ENCODE measurements at regions not wholly inside any gene's neighbourhood (a gene's known extent, or its start where the extent isn't known, plus 50 kb on each side); places are given as distances from the start of the nearest gene placed in this dataset.

DNA sequence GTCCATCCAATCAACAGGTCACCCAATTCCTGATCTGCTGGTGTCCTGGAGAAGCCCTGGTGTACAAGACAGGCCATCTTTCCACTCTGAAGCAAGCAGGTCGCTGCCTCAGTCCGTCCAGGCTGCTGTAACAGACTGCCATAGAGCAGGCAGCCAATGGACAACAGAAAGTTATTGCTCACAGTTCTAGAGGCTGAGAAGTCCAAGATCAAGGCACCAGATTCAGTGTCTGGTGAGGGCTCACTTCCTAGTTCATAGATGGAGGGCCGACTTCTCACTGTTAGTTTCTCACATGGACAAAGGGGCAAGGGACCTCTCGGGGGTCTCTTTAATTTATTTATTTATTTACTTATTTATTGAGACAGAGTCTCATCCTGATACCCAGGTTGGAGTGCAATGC, 74.8 kb downstream of the CD24 start:
- Histone ChIP-seq H3K36me3 (ENCODE audit: insufficient read depth, low read depth, low read length) (peaks cover 11% of the 10 kb centered on the region; the same call in 1 of the 2 replicates), H3K4me1 (ENCODE audit: insufficient read depth, low read length) (peaks cover 13% of the 10 kb centered on the region; the same call in 1 of the 2 replicates), H3K27me3 (ENCODE audit: insufficient read depth, low read length) (no peaks in the 10 kb centered on the region), H3K9ac (ENCODE audit: low read depth, low read length) (no peak overlapping the region), H3K4me3 (ENCODE audit: low read length) (no peak overlapping the region), H3K27ac (ENCODE audit: low read length) (no peak overlapping the region), H3K9me3 (ENCODE audit: insufficient read depth, low read depth, low read length) (peaks cover 42% of the 10 kb centered on the region)

DNA sequence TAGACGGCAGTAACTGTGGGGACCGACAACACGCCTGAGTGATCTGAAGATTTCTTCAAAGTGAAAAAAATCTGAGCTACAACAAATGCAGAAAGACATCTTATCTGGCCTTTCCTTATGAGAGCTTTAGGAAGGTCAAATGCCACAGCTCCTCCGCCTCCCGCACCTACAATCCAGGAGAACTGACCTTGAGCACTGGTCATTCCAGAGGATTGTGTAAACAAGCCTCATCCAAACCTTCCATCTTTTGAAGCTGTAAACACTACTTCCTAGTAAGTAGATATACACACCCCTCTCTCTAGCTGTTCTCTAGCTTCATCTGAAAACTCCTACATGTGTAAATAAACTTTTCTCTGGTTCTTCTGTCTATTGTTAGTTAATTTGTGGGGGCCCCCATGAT, 76.9 kb downstream of the CD24 start:
- Histone ChIP-seq H3K4me1 (ENCODE audit: insufficient read depth, low read length) (peaks cover 13% of the 10 kb centered on the region; the same call in 1 of the 2 replicates), H3K27ac (ENCODE audit: low read length) (no peak overlapping the region), H3K36me3 (ENCODE audit: insufficient read depth, low read depth, low read length) (peaks cover 11% of the 10 kb centered on the region; the same call in 1 of the 2 replicates), H3K9me3 (ENCODE audit: insufficient read depth, low read depth, low read length) (peaks cover 33% of the 10 kb centered on the region), H3K9ac (ENCODE audit: low read depth, low read length) (no peak overlapping the region), H3K4me3 (ENCODE audit: low read length) (no peak overlapping the region), H3K27me3 (ENCODE audit: insufficient read depth, low read length) (no peaks in the 10 kb centered on the region)

DNA sequence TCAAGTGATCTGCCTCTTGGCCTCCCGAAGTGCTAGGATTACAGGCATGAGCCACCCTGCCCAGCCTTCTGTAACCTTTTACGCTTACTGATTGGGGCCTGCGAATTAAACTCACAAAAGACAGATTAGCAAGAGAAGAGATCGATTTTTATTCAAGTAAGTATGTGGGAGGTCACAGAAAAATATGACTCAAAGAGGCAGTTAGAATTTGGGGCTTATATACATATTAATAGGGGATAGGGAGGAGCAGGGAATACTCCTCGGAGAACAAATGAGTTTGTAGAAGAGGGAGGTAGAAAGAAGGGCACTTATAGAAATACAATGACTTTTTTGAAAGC, 78.9 kb downstream of the CD24 start:
- Histone ChIP-seq H3K9ac (ENCODE audit: low read depth, low read length) (peak overlapping the region; percentile 47; the same call in 1 of the 2 replicates), H3K4me3 (ENCODE audit: low read length) (peak overlapping the region; percentile 36; the same call in 1 of the 2 replicates), H3K27me3 (ENCODE audit: insufficient read depth, low read length) (no peaks in the 10 kb centered on the region), H3K36me3 (ENCODE audit: insufficient read depth, low read depth, low read length) (0 out of 2 replicates have a peak, but pooled peaks cover 1% of the 10 kb centered on the region), H3K27ac (ENCODE audit: low read length) (no peak overlapping the region), H3K9me3 (ENCODE audit: insufficient read depth, low read depth, low read length) (peaks cover 14% of the 10 kb centered on the region), H3K4me1 (ENCODE audit: insufficient read depth, low read length) (peaks cover 13% of the 10 kb centered on the region; the same call in 1 of the 2 replicates)

DNA sequence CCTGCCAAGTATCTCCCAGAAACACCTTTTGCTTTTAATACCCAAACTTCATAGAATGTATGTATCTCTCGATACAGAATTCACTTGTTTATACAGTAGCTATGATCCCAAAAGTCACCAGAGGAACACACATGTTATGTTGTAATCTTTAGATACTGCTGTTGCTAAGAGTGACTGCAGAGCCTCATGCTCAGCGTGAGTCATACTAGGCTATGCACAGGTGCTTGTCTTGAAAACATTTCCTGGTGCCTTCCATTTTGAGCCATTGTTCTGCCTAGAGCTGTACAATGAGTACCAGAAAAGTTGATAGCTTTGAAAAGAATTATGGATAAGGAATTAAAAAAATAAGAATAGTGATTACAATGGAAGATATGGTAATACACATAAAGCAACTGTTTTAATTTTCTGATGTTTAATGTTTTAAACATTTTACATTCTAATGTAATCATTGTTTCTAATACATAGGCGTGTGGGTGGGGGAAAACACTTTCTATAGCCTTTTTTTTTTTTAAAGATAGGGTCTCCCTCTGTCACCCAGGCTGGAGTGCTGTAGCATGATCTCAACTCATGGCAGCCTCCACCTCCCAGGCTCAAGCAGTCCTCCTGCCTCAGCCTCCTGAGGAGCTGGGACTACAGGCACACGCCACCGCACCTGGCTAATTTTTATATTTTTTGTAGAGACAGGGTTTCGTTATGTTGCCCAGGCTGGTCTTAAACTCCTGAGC, 79.4 kb downstream of the CD24 start:
- Histone ChIP-seq H3K36me3 (ENCODE audit: insufficient read depth, low read depth, low read length) (no peaks in the 10 kb centered on the region), H3K9me3 (ENCODE audit: insufficient read depth, low read depth, low read length) (peaks cover 9% of the 10 kb centered on the region), H3K4me1 (ENCODE audit: insufficient read depth, low read length) (peaks cover 13% of the 10 kb centered on the region; the same call in 1 of the 2 replicates), H3K27me3 (ENCODE audit: insufficient read depth, low read length) (no peaks in the 10 kb centered on the region), H3K4me3 (ENCODE audit: low read length) (no peak overlapping the region), H3K27ac (ENCODE audit: low read length) (no peak overlapping the region), H3K9ac (ENCODE audit: low read depth, low read length) (no peak overlapping the region; the same call in 1 of the 2 replicates)

DNA sequence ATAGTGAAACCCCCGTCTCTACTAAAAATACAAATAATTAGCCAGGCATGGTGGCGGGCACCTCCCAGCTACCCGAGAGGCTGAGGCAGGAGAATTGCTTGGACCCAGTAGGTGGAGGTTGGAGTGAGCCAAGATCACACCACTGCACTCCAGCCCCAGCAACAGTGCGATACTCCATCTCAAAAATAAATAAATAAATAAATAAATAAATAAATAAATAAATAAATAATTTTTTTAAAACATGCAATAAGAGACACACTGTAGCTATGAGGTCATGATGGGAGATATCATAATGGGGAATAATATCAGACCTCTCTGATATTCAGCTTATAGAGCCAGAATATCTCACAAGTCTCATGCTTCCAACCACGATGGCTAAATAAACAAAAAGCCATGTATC, 82.3 kb downstream of the CD24 start:
- H3K27me3 ChIP-seq (ENCODE audit: insufficient read depth, low read length): no peaks in the 10 kb centered on the region
- peaks cover 17% of the 10 kb centered on the region for H3K4me1 ChIP-seq (ENCODE audit: insufficient read depth, low read length)
- H3K36me3 ChIP-seq (ENCODE audit: insufficient read depth, low read depth, low read length): no peaks in the 10 kb centered on the region
- no peak overlapping the region for H3K27ac ChIP-seq (ENCODE audit: low read length)
- H3K9me3 ChIP-seq (ENCODE audit: insufficient read depth, low read depth, low read length): no peaks in the 10 kb centered on the region
- no peak overlapping the region for H3K9ac ChIP-seq (ENCODE audit: low read depth, low read length)
- H3K4me3 ChIP-seq (ENCODE audit: low read length): no peak overlapping the region

DNA sequence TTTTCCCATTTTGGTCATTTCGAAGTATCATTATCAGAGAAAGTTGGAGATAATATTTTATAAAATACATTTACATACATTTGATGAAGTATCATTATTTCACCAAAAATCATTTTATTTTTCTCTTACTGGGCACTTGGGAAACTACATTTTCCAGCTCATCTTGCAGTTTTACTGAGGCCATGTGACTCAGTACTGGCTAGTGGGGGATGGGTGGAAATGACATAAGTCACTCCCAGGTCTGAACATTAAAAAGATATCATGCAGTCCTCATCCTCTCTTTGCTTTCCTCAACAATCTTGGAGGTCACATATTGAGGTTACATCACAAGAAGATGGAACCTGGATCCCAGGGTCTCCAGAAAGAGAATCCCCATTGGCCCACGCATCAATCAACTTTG, 84.1 kb downstream of the CD24 start:
- H3K4me1 ChIP-seq (ENCODE audit: insufficient read depth, low read length): peaks cover 27% of the 10 kb centered on the region
- no peaks in the 10 kb centered on the region for H3K27me3 ChIP-seq (ENCODE audit: insufficient read depth, low read length)
- H3K27ac ChIP-seq (ENCODE audit: low read length): no peak overlapping the region
- H3K9me3 ChIP-seq (ENCODE audit: insufficient read depth, low read depth, low read length): no peaks in the 10 kb centered on the region
- no peak overlapping the region for H3K4me3 ChIP-seq (ENCODE audit: low read length)
- no peaks in the 10 kb centered on the region for H3K36me3 ChIP-seq (ENCODE audit: insufficient read depth, low read depth, low read length)
- no peak overlapping the region for H3K9ac ChIP-seq (ENCODE audit: low read depth, low read length)

DNA sequence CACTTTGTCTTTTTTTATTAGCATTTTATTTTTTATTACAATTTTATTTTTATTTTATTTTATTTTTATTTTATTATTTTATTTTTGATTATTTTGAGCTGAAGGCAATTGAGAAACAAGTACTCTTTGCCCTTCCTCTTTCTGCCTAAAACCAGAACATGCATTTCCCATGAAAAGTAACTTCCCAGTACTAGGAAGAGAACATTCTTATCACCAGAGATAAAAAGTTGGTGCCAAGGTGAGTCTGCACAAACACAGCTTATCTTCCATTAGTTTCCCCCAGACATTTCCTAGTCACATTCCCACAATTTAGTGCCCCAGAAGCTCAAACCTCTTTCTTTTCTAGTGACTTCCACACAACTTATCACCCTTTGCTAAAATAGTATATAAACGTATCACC, 84.8 kb downstream of the CD24 start:
- no peak overlapping the region for H3K4me3 ChIP-seq (ENCODE audit: low read length)
- H3K27ac ChIP-seq (ENCODE audit: low read length): no peak overlapping the region
- no peaks in the 10 kb centered on the region for H3K9me3 ChIP-seq (ENCODE audit: insufficient read depth, low read depth, low read length)
- no peak overlapping the region for H3K9ac ChIP-seq (ENCODE audit: low read depth, low read length)
- H3K4me1 ChIP-seq (ENCODE audit: insufficient read depth, low read length): peaks cover 25% of the 10 kb centered on the region
- no peaks in the 10 kb centered on the region for H3K27me3 ChIP-seq (ENCODE audit: insufficient read depth, low read length)
- H3K36me3 ChIP-seq (ENCODE audit: insufficient read depth, low read depth, low read length): no peaks in the 10 kb centered on the region

DNA sequence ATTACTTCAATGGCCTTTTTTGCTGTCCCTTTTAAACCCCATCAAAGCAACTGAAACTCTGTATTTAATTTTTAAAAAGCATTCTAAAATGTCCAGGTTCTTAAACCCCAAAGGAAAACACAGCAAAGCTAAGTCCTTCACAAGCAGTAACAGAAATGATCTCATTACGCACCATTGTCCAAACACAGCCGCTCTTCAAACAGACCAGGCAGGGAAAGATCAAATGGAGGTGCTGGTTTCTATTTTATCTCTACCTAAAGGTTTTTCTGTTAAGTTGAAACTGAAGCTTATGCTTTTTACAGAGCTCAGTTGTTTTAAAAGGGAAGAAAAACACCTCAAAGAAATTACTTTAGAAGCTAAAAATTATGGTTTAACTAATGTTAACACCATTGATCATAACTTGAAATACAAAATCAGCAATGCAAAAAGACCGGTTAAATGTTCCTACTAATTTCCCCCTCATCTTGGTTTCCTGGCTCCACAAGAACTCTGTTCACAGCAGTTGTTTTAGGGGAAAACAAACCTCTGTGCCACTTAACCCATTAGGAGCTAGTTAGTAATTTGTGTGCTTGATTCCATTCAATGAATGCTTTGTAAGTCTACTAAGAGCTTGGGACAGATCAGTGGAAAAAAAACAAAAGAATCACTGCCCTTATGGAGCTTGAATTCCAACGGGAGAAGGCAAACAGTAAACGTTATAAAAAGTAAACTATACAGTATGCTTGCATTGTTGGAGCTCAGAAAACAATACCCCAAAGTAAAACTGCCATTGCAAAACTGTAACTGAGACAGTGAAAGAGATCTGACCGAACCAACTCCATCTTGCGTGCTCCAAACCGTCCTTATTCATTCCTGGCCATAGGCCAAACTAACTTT, 87.4 kb downstream of the CD24 start:
- H3K4me3 ChIP-seq (ENCODE audit: low read length): peak overlapping the region; percentile 43

DNA sequence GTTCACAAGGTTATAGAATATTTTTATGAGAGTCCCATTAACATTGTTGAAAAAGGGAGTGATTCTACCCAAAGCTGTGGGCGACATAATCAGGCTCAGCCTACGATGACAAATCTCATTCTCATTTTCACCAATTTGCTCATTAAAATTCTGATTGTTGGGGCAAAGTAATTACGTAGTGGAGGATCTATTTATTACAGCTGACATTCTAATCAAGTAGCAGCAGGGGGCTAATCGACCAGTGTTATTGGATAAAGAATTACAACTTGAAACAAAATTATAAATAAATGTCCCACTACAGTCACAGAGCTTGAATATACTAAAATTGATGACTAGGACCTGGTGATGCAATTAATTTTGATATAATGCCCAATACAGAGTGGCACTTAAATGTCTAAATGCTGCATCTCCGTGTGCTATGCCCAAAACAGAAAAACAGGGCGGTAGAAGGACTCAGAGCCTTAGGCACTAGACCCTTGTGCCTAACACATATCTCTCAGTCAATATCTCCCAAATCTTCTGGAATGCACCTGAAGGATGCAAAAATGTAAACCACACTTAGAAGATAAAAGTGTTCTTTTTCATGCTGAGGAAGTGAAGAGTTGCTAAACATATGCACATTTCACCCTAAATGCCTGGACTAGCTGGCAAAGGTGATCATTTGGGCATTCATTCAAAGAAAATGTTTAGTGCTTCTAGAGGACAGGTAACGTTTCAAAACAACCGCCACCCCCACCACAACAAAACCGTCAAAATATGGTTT, 88.3 kb downstream of the CD24 start:
- no peaks in the 10 kb centered on the region for H3K27me3 ChIP-seq (ENCODE audit: insufficient read depth, low read length)
- H3K27ac ChIP-seq (ENCODE audit: low read length): peak overlapping the region; percentile 70
- no peaks in the 10 kb centered on the region for H3K36me3 ChIP-seq (ENCODE audit: insufficient read depth, low read depth, low read length)
- H3K9ac ChIP-seq (ENCODE audit: low read depth, low read length): peak overlapping the region; percentile 56; the same call in 1 of the 2 replicates
- H3K9me3 ChIP-seq (ENCODE audit: insufficient read depth, low read depth, low read length): no peaks in the 10 kb centered on the region
- peak overlapping the region; percentile 43 for H3K4me3 ChIP-seq (ENCODE audit: low read length)
- H3K4me1 ChIP-seq (ENCODE audit: insufficient read depth, low read length): peaks cover 25% of the 10 kb centered on the region

More for the DNA sequence above, 87.4 kb downstream of the CD24 start:
- peak overlapping the region; percentile 56; the same call in 1 of the 2 replicates for H3K9ac ChIP-seq (ENCODE audit: low read depth, low read length)
- H3K36me3 ChIP-seq (ENCODE audit: insufficient read depth, low read depth, low read length): no peaks in the 10 kb centered on the region
- peak overlapping the region; percentile 70 for H3K27ac ChIP-seq (ENCODE audit: low read length)
- H3K27me3 ChIP-seq (ENCODE audit: insufficient read depth, low read length): no peaks in the 10 kb centered on the region
- no peaks in the 10 kb centered on the region for H3K9me3 ChIP-seq (ENCODE audit: insufficient read depth, low read depth, low read length)
- peaks cover 25% of the 10 kb centered on the region for H3K4me1 ChIP-seq (ENCODE audit: insufficient read depth, low read length)

DNA sequence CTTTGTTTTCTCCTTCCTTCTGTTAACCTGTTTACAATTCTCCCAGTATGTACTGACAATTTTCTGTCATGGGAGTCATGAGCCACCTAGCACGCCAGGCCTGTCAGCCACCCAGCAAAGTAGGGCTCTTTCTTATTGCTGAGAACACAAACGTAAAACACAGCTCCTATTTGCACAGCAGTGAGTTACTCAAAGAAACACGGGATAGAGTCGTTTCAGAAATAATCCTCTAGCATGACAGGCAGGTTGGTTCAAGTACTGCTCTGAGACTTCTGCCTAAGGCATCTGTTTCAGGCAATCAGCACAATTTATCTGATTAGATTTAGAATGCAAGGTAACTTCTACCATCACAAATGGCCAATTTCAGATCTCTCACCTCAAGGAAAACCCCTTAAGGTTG, 88.8 kb downstream of the CD24 start:
- H3K4me1 ChIP-seq (ENCODE audit: insufficient read depth, low read length): peaks cover 25% of the 10 kb centered on the region
- H3K27me3 ChIP-seq (ENCODE audit: insufficient read depth, low read length): no peaks in the 10 kb centered on the region
- H3K4me3 ChIP-seq (ENCODE audit: low read length): no peak overlapping the region
- H3K36me3 ChIP-seq (ENCODE audit: insufficient read depth, low read depth, low read length): no peaks in the 10 kb centered on the region
- H3K27ac ChIP-seq (ENCODE audit: low read length): peak overlapping the region; percentile 11
- no peaks in the 10 kb centered on the region for H3K9me3 ChIP-seq (ENCODE audit: insufficient read depth, low read depth, low read length)
- H3K9ac ChIP-seq (ENCODE audit: low read depth, low read length): peak overlapping the region; percentile 56; the same call in 1 of the 2 replicates

DNA sequence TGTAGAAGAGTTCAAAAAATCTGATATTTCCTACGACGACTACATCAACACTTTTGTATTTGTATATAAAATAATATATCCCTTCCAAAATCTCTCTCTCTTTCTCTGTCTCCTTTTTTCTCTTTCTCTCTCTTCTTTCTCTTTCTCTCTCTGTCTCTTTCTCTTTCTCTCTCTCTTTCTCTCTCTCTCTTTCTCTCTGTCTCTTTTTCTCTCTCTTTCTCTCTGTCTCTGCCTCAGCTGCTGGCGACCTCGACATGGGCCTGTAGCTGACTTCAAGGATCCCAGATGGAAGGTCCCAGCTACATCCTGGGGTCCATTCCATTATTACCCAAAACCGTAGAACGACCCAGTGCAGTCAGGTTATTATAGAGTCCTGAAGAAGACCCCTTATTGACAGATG, 90.0 kb downstream of the CD24 start:
- Histone ChIP-seq H3K27me3 (ENCODE audit: insufficient read depth, low read length) (no peaks in the 10 kb centered on the region), H3K36me3 (ENCODE audit: insufficient read depth, low read depth, low read length) (no peaks in the 10 kb centered on the region), H3K9me3 (ENCODE audit: insufficient read depth, low read depth, low read length) (no peaks in the 10 kb centered on the region), H3K27ac (ENCODE audit: low read length) (no peak overlapping the region), H3K4me3 (ENCODE audit: low read length) (no peak overlapping the region), H3K9ac (ENCODE audit: low read depth, low read length) (no peak overlapping the region), H3K4me1 (ENCODE audit: insufficient read depth, low read length) (peaks cover 25% of the 10 kb centered on the region)
